ENCODE measurements at regions not wholly inside any gene's neighbourhood (a gene's known extent, or its start where the extent isn't known, plus 50 kb on each side); places are given as distances from the start of the nearest gene placed in this dataset.

- no peak for DNase-seq
- in situ Hi-C loops (cut with MboI; ENCODE audit: low sequenced_read_pairs) = no loop called here
- ChIA-PET POLR2A (ENCODE audit: unreplicated experiment) (no interaction called here), CTCF (no interaction called here)
- H2BK20ac ChIP-seq (ENCODE audit: low read depth, low read length) = no peak overlapping the region
- no peak overlapping the region for H4K8ac ChIP-seq (ENCODE audit: low read depth in 2 of 2, low read length in 2 of 2)
- H3K56ac ChIP-seq (ENCODE audit: extremely low read depth, insufficient read depth, low read length) = no peak overlapping the region
- H3K4ac ChIP-seq (ENCODE audit: low read depth, low read length) = no peak overlapping the region
- no TSS peak for BruUV-seq (replicated peaks)
- H3K9me1 ChIP-seq (ENCODE audit: insufficient read depth, low read length) = no peaks in the 10 kb centered on the region
- WGBS, 2 experiments (ENCODE audit: extremely low coverage in 2 of 2, insufficient read length in 1 of 2) = no CpG with 5 or more reads among the region's 2 CpGs
- H2BK5ac ChIP-seq (ENCODE audit: low read depth, low read length, poor library complexity, severe bottlenecking) = no peak overlapping the region
- dilution Hi-C loops (cut with HindIII; ENCODE audit: low sequenced_read_pairs, unreplicated experiment) = no loop called here
- no peaks in the 10 kb centered on the region for H3K79me1 ChIP-seq (ENCODE audit: low read depth in 1 of 2, low read length in 2 of 2)
- H3K4me2 ChIP-seq (ENCODE audit: low read depth, low read length) = no peak overlapping the region
- no peak overlapping the region for H4K91ac ChIP-seq (ENCODE audit: insufficient read depth, low read depth, low read length)
- no peak overlapping the region for H2AFZ ChIP-seq (replicated peaks; ENCODE audit: low read length, poor library complexity)
- H3K18ac ChIP-seq (ENCODE audit: low read depth, low read length) = no peak overlapping the region
- no peak overlapping the region for H3K4me3 ChIP-seq (ENCODE audit: insufficient read depth, low read depth, low read length)
- no peak for ATAC-seq (ENCODE audit: low read depth)
- intact Hi-C loops (cut with micrococcal nuclease) = no loop called here
- TF ChIP-seq MAFK (IDR thresholded peaks at IDR 0.05; ENCODE audit: low read depth, low read length) (no peak), NFE2L2 (IDR thresholded peaks at IDR 0.05; ENCODE audit: low read depth, low read length) (no peak), CHD1 (IDR thresholded peaks at IDR 0.05; ENCODE audit: low read depth, low read length) (no peak), MXI1 (IDR thresholded peaks at IDR 0.05; ENCODE audit: borderline replicate concordance, low read depth, low read length) (no peak), RFX5 (IDR thresholded peaks at IDR 0.05; ENCODE audit: low read depth, low read length) (no peak), RAD21 (IDR thresholded peaks at IDR 0.05; ENCODE audit: low read length) (no peak), BHLHE40 (IDR thresholded peaks at IDR 0.05; ENCODE audit: low read depth, low read length) (no peak), USF2 (IDR thresholded peaks at IDR 0.05; ENCODE audit: low read depth, low read length) (no peak), CTCF (conservative IDR thresholded peaks at IDR 0.05; ENCODE audit: low read depth, low read length) (no peak), ELK1 (IDR thresholded peaks at IDR 0.05; ENCODE audit: borderline replicate concordance, low read depth, low read length) (no peak), FOS (IDR thresholded peaks at IDR 0.05; ENCODE audit: low read depth, low read length) (no peak), RCOR1 (IDR thresholded peaks at IDR 0.05; ENCODE audit: insufficient replicate concordance, low read length) (no peak), POLR2A (IDR thresholded peaks at IDR 0.05; ENCODE audit: low read depth, low read length) (no peak), CEBPB (IDR thresholded peaks at IDR 0.05; ENCODE audit: low read depth, low read length) (no peak), SMC3 (IDR thresholded peaks at IDR 0.05; ENCODE audit: low read depth, low read length) (no peak), MAZ (IDR thresholded peaks at IDR 0.05; ENCODE audit: borderline replicate concordance, low read depth, low read length) (no peak)
- H2AK5ac ChIP-seq (ENCODE audit: low read depth, low read length) = no peak overlapping the region
- H4K20me1 ChIP-seq (ENCODE audit: insufficient read depth, low read length) = no peaks in the 10 kb centered on the region
- H3K27me3 ChIP-seq (ENCODE audit: control insufficient read depth, insufficient read depth, low read length) = no peaks in the 10 kb centered on the region
- H3K27ac ChIP-seq (ENCODE audit: insufficient read depth, low read length) = no peak overlapping the region
- no peak overlapping the region for H2BK15ac ChIP-seq (ENCODE audit: low read depth, low read length)
- no peaks in the 10 kb centered on the region for H3K4me1 ChIP-seq (ENCODE audit: control insufficient read depth, insufficient read depth, low read length)
- H3K9ac ChIP-seq (ENCODE audit: low read depth, low read length) = no peak overlapping the region
- no peaks in the 10 kb centered on the region for H3K36me3 ChIP-seq (ENCODE audit: control insufficient read depth, insufficient read depth, low read length)
- H3K9me3 ChIP-seq (ENCODE audit: control insufficient read depth, insufficient read depth, low read length) = peaks cover 3% of the 10 kb centered on the region; the same call in 1 of the 2 replicates
- H4K5ac ChIP-seq (ENCODE audit: low read depth, low read length) = no peak overlapping the region
- no peak overlapping the region for H2AK9ac ChIP-seq (replicated peaks; ENCODE audit: low read depth, low read length, poor library complexity)
- H3K23ac ChIP-seq (ENCODE audit: low read depth, low read length) = no peak overlapping the region
- no peak overlapping the region for H2BK120ac ChIP-seq (ENCODE audit: low read depth, low read length)
- no peak overlapping the region for H3K14ac ChIP-seq (replicated peaks; ENCODE audit: low read depth, low read length)
Measured at GRCh38 chr6:120173250-120173649, 823.7 kb upstream of the MAN1A1 start.

Measured in IMR-90 (cell line).